BJ (cell line): ENCODE measurements at regions not wholly inside any gene's neighbourhood (a gene's known extent, or its start where the extent isn't known, plus 50 kb on each side); places are given as distances from the start of the nearest gene placed in this dataset.

Experiments
- CTCF ChIA-PET: fragments of 350-600 bp; formaldehyde crosslinking; extraction: SDS; loops from one replicate; lab custom pipeline; 2021; ENCODE audit warnings: antibody characterized with exemption, inconsistent platforms; lab: Yijun Ruan, JAX
- POLR2A ChIA-PET: fragments of 300-600 bp; sonication (Branson Sonifier 250); formaldehyde crosslinking; extraction: SDS; loops from one replicate; lab custom pipeline; 2021; ENCODE audit warnings: antibody characterized with exemption; lab: Charles Lee
- DNase-seq: peaks from one replicate; pipeline ENCODE4 v3.0.0-alpha.2; 2011; ENCODE audit warnings: low read depth
- H3K27me3 ChIP-seq: 2 replicates; pipeline ENCODE4 v1.6.0; 2011; ENCODE audit warnings: low read length; ENCODE audit not compliant: control insufficient read depth, insufficient read depth
- H3K36me3 ChIP-seq: 2 replicates; pipeline ENCODE4 v1.5.1; 2011; ENCODE audit warnings: low read length; ENCODE audit not compliant: control insufficient read depth, insufficient read depth
- H3K4me3 ChIP-seq: 2 replicates; pipeline ENCODE4 v1.5.1; 2011; ENCODE audit warnings: low read depth, mild to moderate bottlenecking, control low read depth, low read length
- TF ChIP-seq, protein P1 (sequence below): IDR thresholded peaks from 2 replicates; pipeline ENCODE4 v1.5.1; 2011; ENCODE audit warnings: low read depth, mild to moderate bottlenecking, control low read depth, inconsistent platforms, low read length, moderate library complexity; ENCODE audit not compliant: insufficient read depth

DNA sequence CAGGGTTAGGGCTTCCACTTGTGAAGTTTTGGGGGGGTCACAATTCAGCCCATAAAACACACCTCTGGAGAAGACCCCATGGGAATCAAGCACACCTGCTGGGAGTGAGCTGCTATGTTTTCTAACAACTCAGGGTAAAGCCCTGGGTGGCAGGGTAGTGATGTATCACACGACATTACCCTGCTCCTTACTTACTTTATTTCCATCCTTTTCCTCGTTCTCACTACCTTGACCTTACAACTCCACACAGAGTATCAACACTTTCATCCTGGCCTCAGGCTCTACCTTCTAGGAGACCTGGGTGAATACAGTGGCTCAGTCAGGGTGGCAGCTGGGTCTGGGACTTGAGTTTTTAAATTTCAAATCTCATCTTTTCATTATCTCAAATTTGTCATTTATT is 290.3 kb downstream of the CYRIA start:
- Histone ChIP-seq H3K4me3 (no peak overlapping the region), H3K27me3 (no peaks in the 10 kb centered on the region), H3K36me3 (no peaks in the 10 kb centered on the region)
- ChIA-PET CTCF (interaction anchor here (0.7 kb wide), 1 partner anchor 372 kb away, joined by 3 read pairs; no protein-coding TSS in a partner anchor), POLR2A (no interaction called here)
- DNase-seq: no peak
- TF ChIP-seq, protein P1, sequence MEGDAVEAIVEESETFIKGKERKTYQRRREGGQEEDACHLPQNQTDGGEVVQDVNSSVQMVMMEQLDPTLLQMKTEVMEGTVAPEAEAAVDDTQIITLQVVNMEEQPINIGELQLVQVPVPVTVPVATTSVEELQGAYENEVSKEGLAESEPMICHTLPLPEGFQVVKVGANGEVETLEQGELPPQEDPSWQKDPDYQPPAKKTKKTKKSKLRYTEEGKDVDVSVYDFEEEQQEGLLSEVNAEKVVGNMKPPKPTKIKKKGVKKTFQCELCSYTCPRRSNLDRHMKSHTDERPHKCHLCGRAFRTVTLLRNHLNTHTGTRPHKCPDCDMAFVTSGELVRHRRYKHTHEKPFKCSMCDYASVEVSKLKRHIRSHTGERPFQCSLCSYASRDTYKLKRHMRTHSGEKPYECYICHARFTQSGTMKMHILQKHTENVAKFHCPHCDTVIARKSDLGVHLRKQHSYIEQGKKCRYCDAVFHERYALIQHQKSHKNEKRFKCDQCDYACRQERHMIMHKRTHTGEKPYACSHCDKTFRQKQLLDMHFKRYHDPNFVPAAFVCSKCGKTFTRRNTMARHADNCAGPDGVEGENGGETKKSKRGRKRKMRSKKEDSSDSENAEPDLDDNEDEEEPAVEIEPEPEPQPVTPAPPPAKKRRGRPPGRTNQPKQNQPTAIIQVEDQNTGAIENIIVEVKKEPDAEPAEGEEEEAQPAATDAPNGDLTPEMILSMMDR: no peak

DNA sequence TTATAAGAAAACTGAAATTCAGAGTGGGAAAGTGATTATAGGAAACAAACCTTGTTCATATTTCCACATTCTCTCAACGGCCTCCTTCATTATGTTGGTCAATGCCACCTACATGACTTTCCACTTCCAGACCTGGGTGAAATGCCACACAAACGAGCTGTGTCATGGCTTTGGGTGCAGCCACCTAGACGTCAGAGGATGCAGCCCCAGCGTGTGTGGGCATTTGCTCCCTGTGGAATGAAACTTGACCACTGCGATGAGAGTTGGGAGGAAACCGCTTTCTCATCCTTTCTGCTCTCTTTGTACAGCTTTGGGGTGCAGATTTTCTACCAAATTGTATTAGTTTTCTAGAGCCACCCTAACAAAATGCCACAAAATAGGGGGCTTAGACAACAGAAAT is 291.0 kb downstream of the CYRIA start:
- no peak for DNase-seq
- H3K4me3 ChIP-seq: no peak overlapping the region
- no peaks in the 10 kb centered on the region for H3K36me3 ChIP-seq
- CTCF ChIA-PET: no interaction called here
- H3K27me3 ChIP-seq: no peaks in the 10 kb centered on the region
- TF ChIP-seq, protein P1: no peak
- POLR2A ChIA-PET: no interaction called here

DNA sequence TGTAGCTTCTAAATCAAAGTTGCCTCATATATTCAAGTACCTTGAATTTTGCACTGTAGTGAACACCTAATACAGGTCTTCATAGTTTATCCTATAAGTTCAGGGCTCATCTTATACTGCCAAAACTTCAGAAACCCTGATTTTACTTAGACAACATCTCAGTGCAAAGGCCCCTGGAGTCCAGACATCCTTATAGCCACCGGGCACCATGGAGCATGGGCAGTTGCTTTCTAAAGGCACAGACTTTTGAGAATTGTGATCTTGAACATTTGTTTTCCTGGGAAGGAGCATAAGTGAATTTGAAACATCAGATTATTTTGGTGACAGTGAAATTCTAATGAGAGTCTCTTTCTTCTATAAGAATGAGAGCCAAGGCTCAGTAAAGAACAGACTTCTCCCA is 292.3 kb downstream of the CYRIA start:
- H3K27me3 ChIP-seq: no peaks in the 10 kb centered on the region
- ChIA-PET CTCF (interaction anchor here (1.1 kb wide), 1 partner anchor 28 kb away, joined by 3 read pairs; no protein-coding TSS in a partner anchor), POLR2A (no interaction called here)

DNA sequence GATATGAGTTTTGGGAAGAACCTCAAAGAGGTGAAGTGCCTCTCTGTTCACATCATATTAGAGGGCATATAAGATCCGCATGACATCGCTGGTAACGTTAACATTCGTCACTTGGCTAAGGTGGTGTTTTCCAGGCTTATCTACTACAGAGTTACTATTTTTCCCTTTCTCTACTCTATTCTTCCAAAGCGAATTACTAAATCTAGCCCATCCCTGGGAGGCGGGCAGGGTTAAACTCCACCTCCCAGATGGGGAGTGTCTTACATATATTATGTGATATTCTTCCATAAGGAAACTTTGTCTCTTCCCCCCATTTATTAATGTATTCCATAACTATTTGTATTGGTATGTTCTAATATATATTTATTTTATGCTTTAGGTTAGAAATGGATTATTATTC is 293.9 kb downstream of the CYRIA start:
- H3K4me3 ChIP-seq: no peak overlapping the region
- no peaks in the 10 kb centered on the region for H3K36me3 ChIP-seq
- POLR2A ChIA-PET: no interaction called here
- no peaks in the 10 kb centered on the region for H3K27me3 ChIP-seq
- DNase-seq: no peak
- TF ChIP-seq, protein P1: no peak
- CTCF ChIA-PET: no interaction called here

More for the DNA sequence above, 292.3 kb downstream of the CYRIA start:
- no peaks in the 10 kb centered on the region for H3K36me3 ChIP-seq
- no peak overlapping the region for H3K4me3 ChIP-seq
- TF ChIP-seq, protein P1: no peak
- no peak for DNase-seq

DNA sequence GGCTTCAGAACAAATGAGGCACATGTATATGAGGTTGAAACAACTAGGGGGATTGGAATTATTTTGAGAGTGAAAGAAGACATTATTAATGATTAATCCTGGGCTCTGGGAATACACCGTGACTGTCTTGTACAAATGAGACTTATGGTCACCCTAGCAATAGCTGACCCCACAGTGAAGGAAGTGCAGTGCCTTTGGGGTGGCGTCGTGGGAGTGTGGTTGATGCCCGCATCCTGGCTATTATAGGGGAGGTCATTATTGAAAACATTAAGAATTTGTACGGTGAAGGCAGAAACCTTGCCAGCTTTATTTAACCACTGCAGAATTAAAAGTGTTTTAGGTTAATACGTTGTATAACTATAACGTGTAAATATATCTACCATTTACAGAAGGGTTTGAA is 296.7 kb downstream of the CYRIA start:
- CTCF ChIA-PET: no interaction called here
- POLR2A ChIA-PET: no interaction called here
- TF ChIP-seq, protein P1: no peak
- DNase-seq: no peak
- Histone ChIP-seq H3K27me3 (no peaks in the 10 kb centered on the region), H3K36me3 (no peaks in the 10 kb centered on the region), H3K4me3 (no peak overlapping the region)
